Left cardiac atrium (tissue), 4 donors: ENCODE measurements at regions not wholly inside any gene's neighbourhood (a gene's known extent, or its start where the extent isn't known, plus 50 kb on each side); places are given as distances from the start of the nearest gene placed in this dataset.
A peak's percentile ranks its signal among the peaks of the same experiment; 100 is the strongest.

Experiments
- ATAC-seq, 2 donors: fragments of 200-7000 bp; cut with Tn5 transposase; one replicate each; pipeline ENCODE4 v1.9.1; 2020; ENCODE audit warnings: mild to moderate bottlenecking in 2 of 2, moderate library complexity in 2 of 2
- DNase-seq: peaks from one replicate; pipeline ENCODE4 v3.0.0-alpha.2; 2020
- intact Hi-C, 2 donors: fragments of 100-400 bp; cut with DNase I; formaldehyde crosslinking; loops; one replicate each; pipeline versions ENCODE4 v1.14.1 to v1.15.1; 2022 to 2023
- donor health status: DM: no; HTN: yes; CAD: no.
- donor health status: DM: no; HTN: yes; CAD: no; lungs with severe emphysema.
- donor health status: DM: yes; HTN: yes; CAD: no.
- donor health status: Dilated cardiomyopathy.

- peak; percentile 96 to 98 for ATAC-seq
- peak; percentile 70 for DNase-seq
- intact Hi-C loops = no loop called here
These were observed 199.6 kb downstream of the SPRY2 start for GRCh38 chr13:80141123-80141849.

- no peak for DNase-seq
- intact Hi-C loops = no loop called here
- peak in 1 of 2 donors; percentile 10 for ATAC-seq
These were observed 200.2 kb downstream of the SPRY2 start for GRCh38 chr13:80140685-80141084.

DNA sequence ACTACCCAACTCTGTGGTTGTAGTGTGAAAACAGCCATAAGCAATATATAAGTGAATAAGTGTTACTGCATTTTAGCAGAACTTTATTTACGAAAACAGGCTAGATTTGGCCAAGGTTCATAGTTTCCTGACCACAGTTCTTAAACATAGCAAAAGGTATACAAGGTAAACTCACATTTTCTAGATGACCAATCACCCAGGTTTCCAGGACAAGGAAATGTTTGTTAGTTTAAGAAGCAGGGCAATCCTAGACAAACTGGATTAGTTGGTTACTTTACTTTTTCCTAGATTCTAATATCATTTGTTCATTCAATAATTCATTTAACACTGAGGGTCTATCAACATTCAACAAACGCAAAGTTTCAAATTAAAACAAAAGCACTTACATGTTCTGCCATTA is 201.7 kb downstream of the SPRY2 start:
- intact Hi-C loops = loop anchor here in 1 of 2 donors (10.0 kb wide), 1 partner anchor 196 kb away; no protein-coding TSS in a partner anchor
- DNase-seq = no peak
- no peak for ATAC-seq

DNA sequence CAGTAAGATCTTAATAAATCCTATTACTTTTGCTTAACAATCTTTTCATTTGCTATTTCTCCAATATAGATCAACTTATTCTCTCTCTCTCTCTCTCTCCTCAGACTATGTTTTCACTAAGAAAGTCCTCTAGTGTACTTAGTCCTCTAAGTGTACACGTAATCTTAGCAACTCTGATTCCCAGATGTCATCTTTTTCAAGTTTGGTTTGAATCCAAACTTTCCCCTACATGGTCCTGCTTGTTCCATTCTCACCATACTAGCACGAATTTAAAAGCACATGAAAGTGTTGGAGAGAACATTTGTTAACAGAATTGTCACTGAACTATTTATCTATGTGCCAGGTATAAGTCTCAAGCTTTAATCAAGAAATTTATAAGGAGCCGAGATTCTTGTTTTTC is 202.9 kb downstream of the SPRY2 start:
- intact Hi-C loops = loop anchor here in 1 of 2 donors (10.0 kb wide), 1 partner anchor 197 kb away; no protein-coding TSS in a partner anchor
- no peak for DNase-seq
- no peak for ATAC-seq

GRCh38 chr13:80134346-80134745 is 206.6 kb downstream of the SPRY2 start:
- intact Hi-C loops = loop anchor here (5.0 to 10.0 kb wide), 3 partner anchors 87 to 208 kb away; partner anchors contain the start of gene SPRY2 (in 1 of the 2)
- DNase-seq = no peak
- ATAC-seq = no peak

DNA sequence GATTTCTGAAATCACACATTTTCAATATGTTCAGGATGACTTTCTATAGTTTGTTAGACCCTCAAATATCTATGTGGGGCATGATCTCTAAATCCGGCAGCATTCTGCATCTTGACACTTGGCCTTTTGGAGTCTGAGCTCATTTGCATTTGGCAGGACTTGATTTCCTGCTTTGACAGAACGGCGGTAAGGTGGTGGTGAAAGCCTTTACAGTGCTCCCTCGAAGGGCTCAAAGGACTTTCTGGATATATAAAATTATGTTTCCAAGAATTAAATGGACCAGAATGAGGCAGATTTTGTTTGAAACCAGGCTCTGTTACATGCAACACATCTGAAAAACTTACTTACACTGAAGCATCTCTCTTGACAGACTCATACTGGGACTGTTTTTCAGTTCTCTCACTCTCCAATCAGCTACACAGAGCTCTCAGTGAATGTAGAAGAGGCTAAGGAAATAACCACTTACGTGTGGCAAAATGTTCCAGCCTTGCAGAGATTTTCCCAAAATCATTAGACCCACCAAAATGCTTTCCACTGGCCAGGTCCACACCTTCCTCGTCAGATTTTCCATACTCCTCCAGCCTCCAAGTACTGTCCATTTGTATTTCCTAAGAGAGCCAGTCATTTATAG is 207.2 kb downstream of the SPRY2 start:
- intact Hi-C loops = loop anchor here (5.0 to 10.0 kb wide), 3 partner anchors 86 to 209 kb away; partner anchors contain the start of gene SPRY2 (in 1 of the 2)
- DNase-seq (no peak), ATAC-seq (peak; percentile 31 to 36)

DNA sequence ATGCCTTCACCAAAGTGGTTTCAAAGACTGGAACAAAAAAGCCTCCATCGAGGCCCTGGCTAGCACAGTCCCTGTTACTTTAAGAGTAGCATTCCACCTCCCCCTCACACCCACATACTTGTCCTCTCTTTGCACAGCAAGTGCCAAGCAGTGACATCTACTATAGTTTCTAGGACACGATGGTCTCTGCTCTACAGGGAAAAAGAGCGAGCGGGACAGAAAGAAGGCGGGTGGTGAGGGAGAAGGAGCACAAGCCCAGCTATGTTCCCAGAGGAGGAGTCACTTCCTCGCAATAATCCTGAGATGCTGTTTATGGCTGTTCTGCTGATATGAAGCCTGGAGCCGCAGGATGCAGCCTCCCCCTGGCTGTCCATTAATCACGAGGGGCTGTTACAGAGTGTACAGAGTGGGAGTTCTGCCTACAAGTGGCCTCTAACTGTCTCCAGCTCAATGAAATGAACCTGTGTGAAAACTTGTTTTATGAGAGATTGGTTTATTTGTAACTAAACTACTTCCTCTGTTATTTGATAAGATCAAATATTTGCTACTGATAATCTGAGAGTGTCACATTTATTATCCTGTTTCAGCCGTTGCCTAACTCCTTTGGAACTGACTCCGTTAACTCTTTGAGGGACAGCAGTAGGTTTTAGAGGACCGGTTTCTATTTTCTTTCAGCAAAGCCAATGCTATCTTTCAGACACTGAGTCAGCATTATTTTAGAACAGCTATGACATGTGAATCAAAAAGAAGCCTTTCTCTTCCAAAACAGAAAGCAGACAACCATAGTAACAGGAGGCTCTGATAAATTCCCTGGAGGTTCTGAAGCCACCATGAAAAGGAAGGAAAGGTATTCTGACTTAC is 208.0 kb downstream of the SPRY2 start:
- peak; percentile 90 to 92 for ATAC-seq
- peak; percentile 56 for DNase-seq
- intact Hi-C loops = loop anchor here (5.0 to 10.0 kb wide), 3 partner anchors 86 to 209 kb away; partner anchors contain the start of gene SPRY2 (in 1 of the 2)

- ATAC-seq (peak; percentile 70 to 75), DNase-seq (peak; percentile 87)
- intact Hi-C loops = loop anchor here (5.0 to 10.0 kb wide), 3 partner anchors 84 to 211 kb away; partner anchors contain the start of gene SPRY2 (in 1 of the 2)
These were observed 209.7 kb downstream of the SPRY2 start for GRCh38 chr13:80131204-80131603.

DNA sequence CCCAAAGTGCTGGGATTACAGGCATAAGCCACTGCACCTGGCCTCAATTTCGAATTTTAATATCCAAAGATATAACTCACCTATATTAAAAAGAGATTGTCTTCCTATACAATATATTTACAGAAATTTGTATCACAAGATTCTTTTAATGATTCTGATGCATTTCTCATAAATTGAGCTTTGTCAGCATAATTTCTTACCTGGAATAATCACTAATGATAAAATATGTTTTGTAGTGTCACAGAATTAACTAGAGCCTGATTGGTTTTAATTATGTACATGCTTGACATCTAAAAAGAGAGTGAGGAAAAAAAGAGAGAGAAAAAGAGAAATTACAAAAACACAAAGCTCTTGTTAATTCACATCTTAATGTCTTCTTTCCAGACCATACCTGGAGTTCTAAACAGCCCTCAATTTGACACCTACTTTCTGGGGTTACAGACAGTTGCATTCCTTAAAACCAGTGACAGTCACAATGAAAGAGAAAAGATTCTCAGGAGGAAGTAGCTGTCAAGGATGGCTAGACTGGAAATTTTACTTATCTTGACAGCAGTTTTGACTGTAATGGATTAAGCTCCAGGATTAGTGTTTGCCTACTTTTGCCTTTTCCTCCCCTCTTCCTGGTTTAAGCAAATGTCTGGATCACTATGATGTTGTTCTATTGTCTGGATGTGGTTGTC is 214.4 kb downstream of the SPRY2 start:
- DNase-seq = no peak
- ATAC-seq = no peak
- intact Hi-C loops = no loop called here

GRCh38 chr13:80123945-80124344 is 217.0 kb downstream of the SPRY2 start:
- no peak for ATAC-seq
- intact Hi-C loops = no loop called here
- no peak for DNase-seq

- ATAC-seq = no peak
- intact Hi-C loops = no loop called here
- DNase-seq = no peak
These were observed 219.9 kb downstream of the SPRY2 start for GRCh38 chr13:80121038-80121437.

DNA sequence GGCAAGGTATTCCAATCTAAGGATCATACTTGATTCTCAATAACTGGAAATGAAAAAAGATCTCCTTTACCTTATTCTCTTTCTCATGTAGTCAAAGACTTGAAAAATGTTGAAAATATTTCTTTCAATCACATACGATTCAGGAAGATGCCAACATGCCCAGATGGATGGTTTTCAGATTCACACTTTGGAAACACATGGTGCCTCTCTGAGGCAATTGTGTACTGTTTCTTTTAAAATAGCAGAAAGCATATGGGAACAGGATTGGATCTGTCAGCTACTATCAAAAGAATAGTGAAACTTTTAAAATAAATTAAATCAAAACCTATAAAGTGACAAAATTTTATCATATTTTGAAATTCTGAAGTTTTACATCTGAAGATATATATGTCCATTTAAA is 222.4 kb downstream of the SPRY2 start:
- no peak for ATAC-seq
- DNase-seq = no peak
- intact Hi-C loops = no loop called here

DNA sequence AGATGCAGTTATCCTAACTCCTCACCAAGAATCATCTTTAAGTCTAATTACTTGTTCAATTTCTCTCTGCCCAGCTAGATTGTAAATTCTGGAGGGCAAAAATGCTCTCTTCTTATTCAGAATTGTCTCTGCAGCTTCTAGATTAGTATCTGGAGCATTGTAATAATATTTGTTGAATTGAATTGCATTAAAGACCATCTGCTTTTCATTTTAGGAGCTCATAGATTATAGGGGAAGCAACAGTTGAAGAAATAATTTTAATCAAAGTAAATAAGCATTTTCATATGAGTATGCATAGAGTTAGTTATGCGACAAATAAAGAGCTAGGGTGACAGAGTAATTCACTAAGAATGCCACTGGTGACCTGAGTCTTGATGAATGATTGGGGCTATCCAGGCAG is 222.8 kb downstream of the SPRY2 start:
- ATAC-seq (no peak), DNase-seq (no peak)
- intact Hi-C loops = no loop called here

GRCh38 chr13:80117515-80117914 is 223.4 kb downstream of the SPRY2 start:
- intact Hi-C loops = no loop called here
- ATAC-seq (no peak), DNase-seq (no peak)

GRCh38 chr13:80116107-80116506 is 224.8 kb downstream of the SPRY2 start:
- intact Hi-C loops = no loop called here
- ATAC-seq = no peak

GRCh38 chr13:80115616-80116015 is 225.3 kb downstream of the SPRY2 start:
- DNase-seq (no peak), ATAC-seq (no peak)
- intact Hi-C loops = no loop called here

More at GRCh38 chr13:80116107-80116506, 224.8 kb downstream of the SPRY2 start:
- no peak for DNase-seq

DNA sequence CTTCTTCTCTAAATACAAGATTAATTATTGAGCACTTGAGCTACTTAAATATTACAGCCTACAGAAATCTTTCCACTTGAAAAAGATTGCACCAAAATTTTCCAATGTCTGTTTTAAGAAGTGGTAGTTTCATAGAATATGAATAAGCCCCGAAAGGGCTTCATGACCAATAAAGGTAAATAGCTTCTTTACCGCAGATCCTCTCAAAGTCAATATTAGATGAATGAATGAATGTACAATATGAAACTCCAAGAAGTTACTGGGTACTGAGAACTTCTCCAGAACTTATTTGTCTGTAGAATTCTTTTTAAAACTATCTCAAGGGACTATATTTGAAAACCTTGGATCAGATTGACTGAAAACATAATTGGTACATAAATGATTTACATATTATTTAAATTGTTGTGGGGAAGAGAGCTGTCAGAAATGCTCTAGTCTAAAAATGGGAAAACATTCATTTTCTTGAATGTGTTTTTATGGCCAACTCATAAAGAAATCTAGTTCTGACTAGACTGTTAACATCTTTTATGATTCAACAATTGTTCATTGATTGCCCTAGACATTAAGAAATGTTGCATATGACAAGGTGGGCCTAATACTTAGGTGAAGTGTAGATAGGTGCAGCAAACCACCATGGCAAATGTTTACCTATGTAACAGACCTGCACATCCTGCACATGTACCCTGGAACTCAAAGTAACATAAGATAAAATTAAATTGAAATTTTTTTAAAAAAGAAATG is 227.0 kb downstream of the SPRY2 start:
- DNase-seq (no peak), ATAC-seq (no peak)
- intact Hi-C loops = no loop called here

DNA sequence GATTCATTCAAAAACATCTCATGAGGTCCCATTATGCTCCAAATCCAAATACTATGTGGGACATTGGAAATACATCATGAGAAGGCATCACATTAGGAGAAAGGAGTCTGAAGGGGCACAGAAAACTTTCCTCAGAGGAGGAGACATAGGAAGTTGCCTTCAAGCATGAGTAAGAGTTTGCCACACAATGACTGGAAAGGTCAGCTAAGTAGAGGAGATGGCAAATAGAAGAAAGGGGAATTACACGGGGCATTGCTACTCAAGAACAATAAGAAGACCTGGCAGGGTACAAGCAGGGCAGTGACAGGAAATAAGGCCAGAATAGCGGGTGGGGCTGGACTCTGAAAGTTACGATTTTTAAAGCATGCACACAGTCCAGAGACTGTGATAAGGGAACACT is 231.6 kb downstream of the SPRY2 start:
- ATAC-seq (no peak), DNase-seq (no peak)
- intact Hi-C loops = no loop called here
